Small intestine (tissue), 7 donors: ENCODE measurements at regions not wholly inside any gene's neighbourhood (a gene's known extent, or its start where the extent isn't known, plus 50 kb on each side); places are given as distances from the start of the nearest gene placed in this dataset.

Source experiments
- DNase-seq, 2 donors: peaks; one replicate each; pipeline versions ENCODE4 v3.0.0 to v3.0.0-alpha.2; 2013
- FAIRE-seq: peaks from 2 replicates; lab custom pipeline; 2012; peaks lifted over from hg19 to GRCh38; lab: Jason Lieb, UNC
- H3K27ac ChIP-seq, 3 donors: one replicate each; pipeline ENCODE4 v1.5.1; 2013; ENCODE audit warnings: low read length in 2 of 3, mild to moderate bottlenecking in 2 of 3, control low read depth in 1 of 3, inconsistent platforms in 1 of 3, low read depth in 1 of 3, moderate library complexity in 1 of 3
- H3K27me3 ChIP-seq, 3 donors: one replicate each; pipeline ENCODE4 v1.6.1; 2013; ENCODE audit warnings: low read length in 3 of 3, inconsistent platforms in 1 of 3; ENCODE audit not compliant: control insufficient read depth in 3 of 3, insufficient read depth in 3 of 3
- H3K36me3 ChIP-seq, 3 donors: one replicate each; pipeline ENCODE4 v1.6.1; 2013; ENCODE audit warnings: low read length in 3 of 3, inconsistent platforms in 1 of 3, low read depth in 1 of 3, mild to moderate bottlenecking in 1 of 3, moderate library complexity in 1 of 3; ENCODE audit not compliant: control insufficient read depth in 3 of 3, insufficient read depth in 2 of 3
- H3K4me1 ChIP-seq, 3 donors: one replicate each; pipeline ENCODE4 v1.6.1; 2013; ENCODE audit warnings: low read length in 2 of 3, inconsistent platforms in 1 of 3, low read depth in 1 of 3, mild to moderate bottlenecking in 1 of 3, moderate library complexity in 1 of 3; ENCODE audit not compliant: control insufficient read depth in 3 of 3, insufficient read depth in 2 of 3
- H3K4me3 ChIP-seq, 3 donors: one replicate each; pipeline ENCODE4 v1.5.1; 2013; ENCODE audit warnings: low read length in 3 of 3, control low read depth in 1 of 3, inconsistent platforms in 1 of 3, low read depth in 1 of 3, mild to moderate bottlenecking in 1 of 3, moderate library complexity in 1 of 3
- H3K9me3 ChIP-seq, 2 donors: one replicate each; pipeline ENCODE4 v1.6.1; 2013; ENCODE audit warnings: low read depth in 1 of 2, low read length in 1 of 2; ENCODE audit not compliant: control insufficient read depth in 2 of 2, insufficient read depth in 1 of 2
- WGBS, 3 donors: extraction: QIAGEN DNeasy Blood & Tissue Kit; methylation state at CpG; one replicate each; pipeline ENCODE4 v1.1.7; 2013; 5-methylcytosine and 5-hydroxymethylcytosine counted together
- donor health status: healthy with polysubstance abuse.
- donor health status: control.
- donor health status: control.
- donor health status: Bipolar disorder and iron deficiency.
- donor health status: healthy.

GRCh38 chr2:182615036-182615435 lies 101.0 kb upstream of the DNAJC10 start:
- FAIRE-seq (no peak), DNase-seq (no peak)
- H3K9me3 ChIP-seq, result no peaks in the 10 kb centered on the region
- H3K27me3 ChIP-seq, result no peaks in the 10 kb centered on the region
- H3K27ac ChIP-seq, result no peak overlapping the region
- no peaks in the 10 kb centered on the region for H3K36me3 ChIP-seq
- H3K4me3 ChIP-seq, result no peak overlapping the region
- no peaks in the 10 kb centered on the region for H3K4me1 ChIP-seq

GRCh38 chr2:182616471-182617393 lies 99.3 kb upstream of the DNAJC10 start:
- Histone ChIP-seq H3K9me3 (no peaks in the 10 kb centered on the region), H3K27me3 (no peaks in the 10 kb centered on the region), H3K36me3 (no peaks in the 10 kb centered on the region), H3K4me1 (no peaks in the 10 kb centered on the region), H3K27ac (no peak overlapping the region), H3K4me3 (no peak overlapping the region)
- 53 to 70% (median 55%) methylated on average over 3 of the region's 3 CpGs for WGBS, 3 donors
- DNase-seq, result no peak
- FAIRE-seq, result no peak

GRCh38 chr2:182618672-182619079 lies 97.4 kb upstream of the DNAJC10 start:
- WGBS, 3 donors, result 66 to 69% (median 67%) methylated on average over 6 of the region's 6 CpGs
- FAIRE-seq, result no peak
- Histone ChIP-seq H3K27me3 (no peaks in the 10 kb centered on the region), H3K4me3 (no peak overlapping the region), H3K27ac (no peak overlapping the region), H3K4me1 (no peaks in the 10 kb centered on the region), H3K36me3 (no peaks in the 10 kb centered on the region), H3K9me3 (no peaks in the 10 kb centered on the region)
- no peak for DNase-seq

GRCh38 chr2:182619276-182619675 lies 96.8 kb upstream of the DNAJC10 start:
- FAIRE-seq, result no peak
- H3K4me1 ChIP-seq, result no peaks in the 10 kb centered on the region
- WGBS, 3 donors, result 78 to 82% (median 80%) methylated on average over 2 of the region's 2 CpGs
- H3K9me3 ChIP-seq, result no peaks in the 10 kb centered on the region
- no peak overlapping the region for H3K4me3 ChIP-seq
- no peak for DNase-seq
- H3K36me3 ChIP-seq, result no peaks in the 10 kb centered on the region
- H3K27me3 ChIP-seq, result no peaks in the 10 kb centered on the region
- no peak overlapping the region for H3K27ac ChIP-seq

GRCh38 chr2:182621191-182621590 lies 94.9 kb upstream of the DNAJC10 start:
- H3K9me3 ChIP-seq, result no peaks in the 10 kb centered on the region
- no peaks in the 10 kb centered on the region for H3K4me1 ChIP-seq
- WGBS, 3 donors, result 60 to 70% (median 68%) methylated on average over 1 of the region's 1 CpG
- no peaks in the 10 kb centered on the region for H3K27me3 ChIP-seq
- no peak overlapping the region for H3K27ac ChIP-seq
- H3K4me3 ChIP-seq, result no peak overlapping the region
- H3K36me3 ChIP-seq, result no peaks in the 10 kb centered on the region
- DNase-seq (no peak), FAIRE-seq (no peak)

GRCh38 chr2:182621810-182622209 lies 94.2 kb upstream of the DNAJC10 start:
- Histone ChIP-seq H3K27me3 (no peaks in the 10 kb centered on the region), H3K4me1 (no peaks in the 10 kb centered on the region), H3K9me3 (no peaks in the 10 kb centered on the region), H3K36me3 (no peaks in the 10 kb centered on the region), H3K27ac (no peak overlapping the region), H3K4me3 (no peak overlapping the region)
- FAIRE-seq (no peak), DNase-seq (no peak)

GRCh38 chr2:182622231-182622630 lies 93.8 kb upstream of the DNAJC10 start:
- Histone ChIP-seq H3K36me3 (no peaks in the 10 kb centered on the region), H3K9me3 (no peaks in the 10 kb centered on the region), H3K4me1 (no peaks in the 10 kb centered on the region), H3K27ac (no peak overlapping the region), H3K27me3 (no peaks in the 10 kb centered on the region), H3K4me3 (no peak overlapping the region)
- 58 to 76% (median 71%) methylated on average over 2 of the region's 2 CpGs for WGBS, 3 donors
- DNase-seq, result no peak
- no peak for FAIRE-seq

GRCh38 chr2:182625814-182626213 lies 90.2 kb upstream of the DNAJC10 start:
- no peak for FAIRE-seq

GRCh38 chr2:182628916-182629315 lies 87.1 kb upstream of the DNAJC10 start:
- WGBS, 3 donors, result 80 to 86% (median 85%) methylated on average over 3 of the region's 3 CpGs
- no peaks in the 10 kb centered on the region for H3K36me3 ChIP-seq
- no peaks in the 10 kb centered on the region for H3K9me3 ChIP-seq
- H3K27me3 ChIP-seq, result no peaks in the 10 kb centered on the region
- FAIRE-seq (no peak), DNase-seq (no peak)
- no peak overlapping the region for H3K27ac ChIP-seq
- H3K4me1 ChIP-seq, result no peaks in the 10 kb centered on the region
- no peak overlapping the region for H3K4me3 ChIP-seq

More at GRCh38 chr2:182625814-182626213, 90.2 kb upstream of the DNAJC10 start:
- WGBS, 3 donors, result 43 to 59% (median 46%) methylated on average over 1 of the region's 1 CpG
- Histone ChIP-seq H3K36me3 (no peaks in the 10 kb centered on the region), H3K27me3 (no peaks in the 10 kb centered on the region), H3K4me3 (no peak overlapping the region), H3K9me3 (no peaks in the 10 kb centered on the region), H3K27ac (no peak overlapping the region), H3K4me1 (no peaks in the 10 kb centered on the region)
- peak in 1 of 2 donors; percentile 7 for DNase-seq
